ENCODE measurements at regions not wholly inside any gene's neighbourhood (a gene's known extent, or its start where the extent isn't known, plus 50 kb on each side); places are given as distances from the start of the nearest gene placed in this dataset.

GRCh38 chr6:18985061-18985460 lies 597.9 kb downstream of the RNF144B start:
- no peak for TF ChIP-seq CTCF (IDR thresholded peaks at IDR 0.05; ENCODE audit: low read depth, low read length)
- TF ChIP-seq POLR2A (IDR thresholded peaks at IDR 0.05; ENCODE audit: extremely low read depth, insufficient read length) = no peak
- TF ChIP-seq MAX (IDR thresholded peaks at IDR 0.05; ENCODE audit: low read depth, low read length) = no peak
- no peak for TF ChIP-seq MYC (IDR thresholded peaks at IDR 0.05; ENCODE audit: low read depth, low read length)
